RWPE2 (cell line): ENCODE measurements at regions not wholly inside any gene's neighbourhood (a gene's known extent, or its start where the extent isn't known, plus 50 kb on each side); places are given as distances from the start of the nearest gene placed in this dataset.

ENCODE experiments used
- ATAC-seq: fragments of 200-7000 bp; cut with Tn5 transposase; 3 replicates; pipeline ENCODE4 v1.9.1; 2021; ENCODE audit warnings: low read depth
- DNase-seq: peaks from one replicate; pipeline ENCODE4 v3.0.0-alpha.2; 2020; ENCODE audit warnings: low spot score
- H3K27ac ChIP-seq: fragments of 450-650 bp; 2 replicates; pipeline ENCODE4 v1.5.1; 2017; ENCODE audit warnings: mild to moderate bottlenecking; ENCODE audit not compliant: poor library complexity, severe bottlenecking
- H3K27me3 ChIP-seq: fragments of 250-450 bp; sonication (Bioruptor Pico); 2 replicates; pipeline ENCODE4 v1.5.1; 2021; ENCODE audit warnings: mild to moderate bottlenecking, moderate library complexity; ENCODE audit not compliant: insufficient read depth, poor library complexity, severe bottlenecking
- H3K36me3 ChIP-seq: fragments of 250-450 bp; sonication (Bioruptor Pico); 2 replicates; pipeline ENCODE4 v1.5.1; 2020; ENCODE audit warnings: low read depth, mild to moderate bottlenecking, moderate library complexity
- H3K4me1 ChIP-seq: fragments of 250-450 bp; sonication (Bioruptor Pico); 2 replicates; pipeline ENCODE4 v1.5.1; 2021; ENCODE audit warnings: mild to moderate bottlenecking, moderate library complexity; ENCODE audit not compliant: insufficient read depth, poor library complexity, severe bottlenecking
- H3K4me3 ChIP-seq: fragments of 250-450 bp; sonication (Bioruptor Pico); 2 replicates; pipeline ENCODE4 v1.5.1; 2021; ENCODE audit warnings: mild to moderate bottlenecking, moderate library complexity; ENCODE audit not compliant: severe bottlenecking
- H3K9me3 ChIP-seq: fragments of 250-450 bp; sonication (Bioruptor Pico); 2 replicates; pipeline ENCODE4 v1.5.1; 2021; ENCODE audit warnings: mild to moderate bottlenecking, moderate library complexity; ENCODE audit not compliant: severe bottlenecking
- CTCF ChIP-seq: fragments of 450-650 bp; IDR thresholded peaks from one replicate; pipeline ENCODE4 v1.5.1; 2017; ENCODE audit warnings: mild to moderate bottlenecking, moderate library complexity; ENCODE audit not compliant: poor library complexity, severe bottlenecking

DNA sequence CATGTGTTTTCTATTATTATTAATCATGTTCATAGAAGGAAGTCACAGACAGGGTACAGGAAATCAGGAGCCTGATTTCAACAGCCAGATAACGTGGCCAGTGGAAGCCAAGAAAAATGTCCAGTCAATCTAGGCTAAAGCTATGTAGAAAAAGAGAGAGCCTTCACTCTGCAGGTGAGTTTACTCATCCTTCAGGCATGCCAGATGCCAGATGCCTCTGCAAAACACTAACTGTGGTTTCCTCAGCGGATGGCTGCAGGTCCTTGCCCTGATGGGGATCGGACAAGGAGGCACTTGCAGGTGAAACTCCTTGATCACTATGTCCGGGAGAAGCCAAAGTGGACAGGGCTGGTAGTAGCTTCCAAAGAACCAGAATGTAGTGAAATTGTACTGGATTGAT, 962.3 kb upstream of the RAG2 start:
- Histone ChIP-seq H3K9me3 (no peaks in the 10 kb centered on the region), H3K36me3 (no peaks in the 10 kb centered on the region), H3K4me1 (peaks cover 9% of the 10 kb centered on the region), H3K27ac (peak overlapping the region; percentile 21), H3K27me3 (no peaks in the 10 kb centered on the region), H3K4me3 (no peak overlapping the region)
- DNase-seq (no peak), ATAC-seq (peak; percentile 93)
- no peak for TF ChIP-seq CTCF

- Histone ChIP-seq H3K4me3 (no peak overlapping the region), H3K27ac (peak overlapping the region; percentile 20), H3K9me3 (no peaks in the 10 kb centered on the region), H3K27me3 (no peaks in the 10 kb centered on the region), H3K4me1 (peaks cover 9% of the 10 kb centered on the region), H3K36me3 (no peaks in the 10 kb centered on the region)
- no peak for DNase-seq
- TF ChIP-seq CTCF, result no peak
- ATAC-seq, result no peak; the same call in 2 of the 3 replicates
Observed at GRCh38 chr11:37558619-37559210, 960.7 kb upstream of the RAG2 start.

DNA sequence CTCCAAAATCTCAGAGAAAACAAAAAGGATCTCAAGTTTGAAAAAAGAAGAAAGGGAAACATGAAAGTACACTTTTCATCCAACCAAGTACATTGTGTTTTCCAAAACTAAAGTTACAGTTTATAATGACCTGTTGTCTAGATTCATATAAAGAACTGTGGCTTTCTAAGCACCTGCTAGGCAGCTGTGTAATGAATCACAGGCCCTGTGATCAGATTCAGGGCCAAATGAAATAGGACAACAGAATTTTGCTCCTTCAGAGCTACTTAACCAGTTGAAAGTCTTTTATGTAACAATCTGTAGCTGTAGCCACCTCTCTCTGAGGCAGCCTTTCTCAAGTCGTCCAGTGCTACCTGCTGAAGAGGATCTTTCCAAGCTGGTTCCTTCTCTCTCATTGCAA, 960.0 kb upstream of the RAG2 start:
- no peak for DNase-seq
- Histone ChIP-seq H3K36me3 (no peaks in the 10 kb centered on the region), H3K9me3 (no peaks in the 10 kb centered on the region), H3K4me3 (no peak overlapping the region), H3K27me3 (no peaks in the 10 kb centered on the region), H3K27ac (no peak overlapping the region), H3K4me1 (peaks cover 9% of the 10 kb centered on the region)
- no peak for ATAC-seq
- TF ChIP-seq CTCF, result no peak

DNA sequence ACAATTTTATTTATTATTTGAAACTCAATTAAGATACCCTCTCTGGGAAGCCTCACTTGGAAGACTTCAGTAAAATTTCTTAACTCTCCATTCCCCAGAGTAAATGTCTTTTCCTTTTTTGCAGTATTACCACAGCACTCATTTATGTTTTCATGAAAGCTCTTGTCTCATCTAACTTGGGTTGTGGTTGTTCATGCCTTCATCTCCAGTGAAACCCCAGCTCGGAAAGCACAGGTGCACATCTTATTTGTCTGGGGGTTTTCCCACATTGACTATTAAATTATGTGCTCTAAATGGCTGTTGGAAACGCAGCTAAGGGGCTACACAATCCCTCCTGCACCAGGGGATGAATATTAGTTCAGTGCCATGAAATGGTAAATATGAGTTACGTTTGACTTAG, 954.2 kb upstream of the RAG2 start:
- Histone ChIP-seq H3K4me3 (no peak overlapping the region), H3K27me3 (no peaks in the 10 kb centered on the region), H3K27ac (no peak overlapping the region), H3K36me3 (no peaks in the 10 kb centered on the region), H3K4me1 (no peaks in the 10 kb centered on the region), H3K9me3 (no peaks in the 10 kb centered on the region)
- TF ChIP-seq CTCF, result no peak
- no peak for DNase-seq
- no peak for ATAC-seq

DNA sequence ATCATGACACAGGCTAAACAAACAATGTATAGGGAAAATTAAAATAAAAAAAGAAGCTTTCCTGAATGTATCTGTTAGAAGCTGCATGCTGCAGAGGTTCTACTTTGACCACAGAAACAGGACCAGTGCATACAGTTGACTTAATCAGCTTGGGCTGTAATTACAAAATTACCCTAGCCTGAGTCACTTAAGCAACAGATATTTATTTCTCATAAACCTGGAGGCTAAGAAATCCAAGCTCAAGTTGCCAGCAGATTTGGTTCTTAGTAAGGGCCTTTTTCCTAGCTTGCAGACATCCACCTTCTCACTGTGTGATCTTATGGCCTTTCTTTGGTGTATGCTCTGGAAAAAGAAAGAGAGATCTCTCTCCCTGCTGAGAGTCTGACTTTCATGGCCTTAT, 946.5 kb upstream of the RAG2 start:
- H3K36me3 ChIP-seq, result no peaks in the 10 kb centered on the region
- DNase-seq, result no peak
- no peak for TF ChIP-seq CTCF
- no peak for ATAC-seq
- no peak overlapping the region for H3K4me3 ChIP-seq
- H3K4me1 ChIP-seq, result no peaks in the 10 kb centered on the region
- no peaks in the 10 kb centered on the region for H3K27me3 ChIP-seq
- no peak overlapping the region for H3K27ac ChIP-seq
- H3K9me3 ChIP-seq, result no peaks in the 10 kb centered on the region
